GM21737 (cell line): ENCODE measurements at regions not wholly inside any gene's neighbourhood (a gene's known extent, or its start where the extent isn't known, plus 50 kb on each side); places are given as distances from the start of the nearest gene placed in this dataset.

Experiments used
- ATAC-seq: cut with Tn5 transposase; IDR thresholded peaks from one replicate; pipeline ENCODE4 v1.9.1; 2021; ENCODE audit warnings: mild to moderate bottlenecking, moderate library complexity; ENCODE audit not compliant: unreplicated experiment

GRCh38 chr3:170784406-170784805 lies 85.6 kb downstream of the RPL22L1 start:
- no peak for ATAC-seq

GRCh38 chr3:170780955-170781354 lies 89.0 kb downstream of the RPL22L1 start:
- ATAC-seq, result no peak

GRCh38 chr3:170780471-170780870 lies 89.5 kb downstream of the RPL22L1 start:
- no peak for ATAC-seq

- no peak for ATAC-seq
Measured at GRCh38 chr3:170778240-170779217, 91.5 kb downstream of the RPL22L1 start.

GRCh38 chr3:170777564-170777926 lies 92.5 kb downstream of the RPL22L1 start:
- no peak for ATAC-seq

GRCh38 chr3:170776887-170777563 lies 93.0 kb downstream of the RPL22L1 start:
- no peak for ATAC-seq

- ATAC-seq, result no peak
Measured at GRCh38 chr3:170773682-170774425, 96.1 kb downstream of the RPL22L1 start.

- ATAC-seq, result no peak
Measured at GRCh38 chr3:170772175-170772574, 97.8 kb downstream of the RPL22L1 start.

- ATAC-seq, result no peak
Measured at GRCh38 chr3:170768334-170768801, 101.6 kb downstream of the RPL22L1 start.

- no peak for ATAC-seq
Measured at GRCh38 chr3:170767576-170767941, 102.4 kb downstream of the RPL22L1 start.

GRCh38 chr3:170766823-170767575 lies 103.0 kb downstream of the RPL22L1 start:
- ATAC-seq, result no peak

- no peak for ATAC-seq
Measured at GRCh38 chr3:170766253-170766652, 103.7 kb downstream of the RPL22L1 start.

GRCh38 chr3:170765419-170766078 lies 104.4 kb downstream of the RPL22L1 start:
- ATAC-seq, result no peak

GRCh38 chr3:170764017-170764416 lies 106.0 kb downstream of the RPL22L1 start:
- no peak for ATAC-seq

GRCh38 chr3:170762064-170762463 lies 107.9 kb downstream of the RPL22L1 start:
- ATAC-seq, result no peak

- ATAC-seq, result no peak
Measured at GRCh38 chr3:170761103-170761502, 108.9 kb downstream of the RPL22L1 start.

GRCh38 chr3:170760174-170760526 lies 109.8 kb downstream of the RPL22L1 start:
- no peak for ATAC-seq

- no peak for ATAC-seq
Measured at GRCh38 chr3:170759511-170760173, 110.4 kb downstream of the RPL22L1 start.

- ATAC-seq, result no peak
Measured at GRCh38 chr3:170757038-170757437, 113.0 kb downstream of the RPL22L1 start.

- ATAC-seq, result no peak
Measured at GRCh38 chr3:170754311-170754693, 115.7 kb downstream of the RPL22L1 start.
